ES-I3 (cell line): ENCODE measurements at regions not wholly inside any gene's neighbourhood (a gene's known extent, or its start where the extent isn't known, plus 50 kb on each side); places are given as distances from the start of the nearest gene placed in this dataset.
"Not testable (repeated sequence)": the region's sequence is repeated elsewhere in the genome, so short reads cannot be mapped to it uniquely, and the experiment has no call there.

Experiments
- H3K36me3 ChIP-seq: 2 replicates; pipeline ENCODE4 v1.6.1; 2013; ENCODE audit warnings: mild to moderate bottlenecking, low read length, control low read depth, moderate library complexity; ENCODE audit not compliant: insufficient read depth
- H3K4me1 ChIP-seq: 2 replicates; pipeline ENCODE4 v1.6.1; 2013; ENCODE audit warnings: mild to moderate bottlenecking, control low read depth, low read length; ENCODE audit not compliant: insufficient read depth
- H3K9ac ChIP-seq: 2 replicates; pipeline ENCODE4 v1.6.1; 2013; ENCODE audit warnings: low read depth, mild to moderate bottlenecking, low read length, moderate library complexity
- H3K9me3 ChIP-seq: 2 replicates; pipeline ENCODE4 v1.6.1; 2013; ENCODE audit warnings: mild to moderate bottlenecking, low read length, moderate library complexity; ENCODE audit not compliant: control insufficient read depth, insufficient read depth

- H3K9me3 ChIP-seq, result no peaks in the 10 kb centered on the region
- no peaks in the 10 kb centered on the region for H3K4me1 ChIP-seq
- no peaks in the 10 kb centered on the region for H3K36me3 ChIP-seq
- no peak overlapping the region for H3K9ac ChIP-seq
These were observed 124.0 kb upstream of the CLNK start for GRCh38 chr4:10808591-10808990.

DNA sequence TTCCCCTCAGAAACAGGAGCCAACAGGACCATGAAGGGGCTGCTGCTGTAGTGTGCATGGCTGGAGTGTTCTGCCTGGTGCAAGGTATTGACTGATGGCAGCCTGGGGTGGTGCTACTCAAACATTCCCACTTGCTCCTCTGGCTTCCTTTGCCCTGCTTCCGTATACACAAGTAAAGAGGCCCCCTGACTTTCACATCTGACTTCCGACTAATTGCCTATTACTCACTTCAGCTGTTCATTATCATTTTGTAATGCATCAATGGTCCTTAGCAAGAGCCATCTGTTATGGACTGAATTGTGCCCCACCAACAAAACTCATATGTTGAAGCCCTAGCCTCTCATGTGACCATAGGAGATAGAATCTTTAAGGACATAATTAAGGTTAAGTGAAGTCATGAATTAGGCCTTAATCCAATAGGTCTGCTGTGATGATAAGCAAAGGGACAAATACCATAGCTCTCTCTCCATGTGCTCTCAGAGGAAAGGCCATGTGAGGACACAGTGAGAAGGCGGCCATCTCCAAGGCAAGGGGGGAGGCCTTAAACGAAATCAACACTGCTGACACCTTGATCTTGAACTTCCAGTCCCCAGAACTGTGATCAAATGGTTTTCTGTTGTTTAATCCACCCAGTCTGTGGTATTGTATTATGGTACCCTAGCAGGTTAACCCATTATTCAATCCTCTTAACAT lies 122.5 kb upstream of the CLNK start:
- H3K4me1 ChIP-seq, result no peaks in the 10 kb centered on the region
- H3K36me3 ChIP-seq, result no peaks in the 10 kb centered on the region
- no peaks in the 10 kb centered on the region for H3K9me3 ChIP-seq
- H3K9ac ChIP-seq, result no peak overlapping the region

DNA sequence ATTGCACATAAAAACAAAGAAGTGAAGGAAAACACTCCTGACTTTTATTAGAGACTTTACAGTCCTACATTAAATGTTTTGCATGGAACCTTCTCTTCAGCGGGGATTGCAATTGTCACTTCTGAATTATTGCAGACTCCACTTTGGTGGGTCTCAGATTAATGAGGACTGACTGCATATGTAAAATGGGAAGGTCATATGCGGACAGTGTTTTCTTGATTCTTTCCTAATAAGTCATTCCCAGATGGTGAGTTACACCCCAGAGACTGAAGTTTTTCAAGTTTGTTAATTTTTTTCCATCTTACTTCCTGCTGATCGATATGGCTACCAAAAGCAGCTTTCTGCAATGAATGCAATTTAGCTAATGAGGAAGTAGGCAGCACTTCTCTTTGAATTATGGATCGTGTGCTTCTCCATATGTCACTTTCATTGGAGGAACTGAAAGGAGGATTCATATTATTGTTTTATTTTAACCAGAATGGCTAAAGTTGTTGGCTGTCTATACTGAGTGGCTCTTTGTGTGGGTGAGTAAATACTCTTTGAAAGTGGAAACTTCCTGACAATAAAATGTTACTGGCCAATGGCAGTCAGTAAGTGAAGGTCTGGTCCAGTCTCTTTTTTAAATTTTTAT lies 119.3 kb upstream of the CLNK start:
- Histone ChIP-seq H3K4me1 (no peaks in the 10 kb centered on the region), H3K9me3 (no peaks in the 10 kb centered on the region)

GRCh38 chr4:10787365-10787764 lies 102.8 kb upstream of the CLNK start:
- Histone ChIP-seq H3K9me3 (no peaks in the 10 kb centered on the region), H3K36me3 (no peaks in the 10 kb centered on the region), H3K4me1 (no peaks in the 10 kb centered on the region), H3K9ac (no peak overlapping the region)

More for the DNA sequence above, 119.3 kb upstream of the CLNK start:
- no peaks in the 10 kb centered on the region for H3K36me3 ChIP-seq
- H3K9ac ChIP-seq, result no peak overlapping the region

GRCh38 chr4:10784621-10785020 lies 100.1 kb upstream of the CLNK start:
- Histone ChIP-seq H3K36me3 (no peaks in the 10 kb centered on the region), H3K9me3 (no peaks in the 10 kb centered on the region)

DNA sequence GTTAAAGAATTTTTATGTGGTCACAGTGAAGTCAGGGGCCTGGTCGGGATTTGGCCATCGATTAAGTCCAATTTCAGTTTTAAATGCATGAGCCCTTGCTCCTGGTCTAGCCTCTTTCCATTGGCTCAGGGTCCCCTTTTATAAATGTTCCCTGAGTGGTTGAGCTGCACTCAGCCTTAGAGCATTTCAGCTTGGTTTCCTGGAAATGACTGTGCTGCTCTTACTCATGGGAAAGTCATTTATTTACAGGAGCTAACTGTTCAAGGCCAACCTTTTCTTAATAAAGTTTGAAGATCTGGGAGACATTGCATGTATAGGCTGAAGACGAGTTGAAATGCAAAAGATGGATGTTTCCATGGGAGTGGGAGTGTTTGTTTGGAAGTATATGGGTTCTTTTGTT lies 98.8 kb upstream of the CLNK start:
- Histone ChIP-seq H3K9ac (no peak overlapping the region), H3K4me1 (no peaks in the 10 kb centered on the region), H3K36me3 (no peaks in the 10 kb centered on the region)

More at GRCh38 chr4:10784621-10785020, 100.1 kb upstream of the CLNK start:
- Histone ChIP-seq H3K9ac (no peak overlapping the region), H3K4me1 (no peaks in the 10 kb centered on the region)

DNA sequence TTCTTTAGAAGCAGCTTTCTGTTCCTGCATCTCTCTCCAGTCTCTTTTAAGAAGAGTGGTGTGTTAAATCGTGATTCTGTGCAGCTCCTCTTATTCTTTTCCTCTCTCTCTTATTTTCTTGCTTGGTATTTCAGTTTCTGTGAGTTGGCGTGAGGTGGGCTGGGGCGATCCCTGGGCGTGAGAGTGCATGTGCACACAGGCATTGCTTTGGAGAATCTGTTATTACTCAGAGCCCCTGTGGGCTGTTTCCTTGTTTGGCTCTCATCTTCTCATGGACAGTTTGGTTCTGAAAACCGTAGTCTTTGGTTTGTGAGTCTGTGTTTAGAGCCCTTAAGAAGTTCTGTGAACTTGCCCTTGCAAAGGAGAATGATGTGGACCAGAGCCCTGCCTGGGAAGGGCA lies 97.2 kb upstream of the CLNK start:
- H3K4me1 ChIP-seq, result no peaks in the 10 kb centered on the region
- no peak overlapping the region for H3K9ac ChIP-seq
- no peaks in the 10 kb centered on the region for H3K9me3 ChIP-seq
- H3K36me3 ChIP-seq, result no peaks in the 10 kb centered on the region

More for the DNA sequence above, 98.8 kb upstream of the CLNK start:
- no peaks in the 10 kb centered on the region for H3K9me3 ChIP-seq

GRCh38 chr4:10780803-10781202 lies 96.2 kb upstream of the CLNK start:
- H3K9me3 ChIP-seq, H3K4me1 ChIP-seq, H3K9ac ChIP-seq, H3K36me3 ChIP-seq: not testable (repeated sequence)

DNA sequence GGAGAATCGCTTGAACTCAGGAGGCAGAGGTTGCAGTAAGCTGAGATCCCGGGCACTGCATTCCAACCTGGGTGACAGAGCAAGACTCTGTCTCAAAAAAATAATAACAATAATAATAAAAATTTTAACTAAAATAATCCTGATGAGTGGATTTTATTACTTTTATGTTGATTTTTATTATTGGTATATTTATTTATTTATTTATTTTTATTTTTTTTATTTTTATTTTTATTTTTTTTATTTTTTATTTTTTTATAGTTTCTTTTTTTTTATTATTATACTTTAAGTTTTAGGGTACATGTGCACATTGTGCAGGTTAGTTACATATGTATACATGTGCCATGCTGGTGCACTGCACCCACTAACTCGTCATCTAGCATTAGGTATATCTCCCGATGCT lies 90.6 kb upstream of the CLNK start:
- not testable (repeated sequence) for H3K4me1 ChIP-seq

DNA sequence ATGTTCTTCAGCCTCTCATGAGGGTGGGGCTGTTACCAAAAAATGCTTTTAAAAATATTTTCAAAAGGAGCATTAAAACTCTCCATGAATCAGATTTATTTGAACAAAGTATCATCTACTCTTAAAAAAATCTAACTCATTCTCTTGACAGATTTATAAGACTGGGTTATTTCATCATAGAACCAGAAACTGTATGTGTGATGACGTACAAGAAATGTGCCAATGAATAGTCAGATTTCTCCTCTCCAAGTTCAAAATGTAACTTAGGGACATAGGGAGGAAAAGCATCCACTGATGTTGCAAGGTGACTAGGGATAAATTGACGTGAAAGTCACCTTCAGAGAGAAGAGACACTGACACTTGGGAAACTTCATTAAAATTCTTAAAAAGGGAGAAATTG lies 89.1 kb upstream of the CLNK start:
- H3K9ac ChIP-seq, result no peak overlapping the region
- H3K4me1 ChIP-seq, result no peaks in the 10 kb centered on the region
- H3K36me3 ChIP-seq, result no peaks in the 10 kb centered on the region
- H3K9me3 ChIP-seq, result no peaks in the 10 kb centered on the region

More for the DNA sequence above, 90.6 kb upstream of the CLNK start:
- not testable (repeated sequence) for H3K36me3 ChIP-seq, H3K9ac ChIP-seq, H3K9me3 ChIP-seq

DNA sequence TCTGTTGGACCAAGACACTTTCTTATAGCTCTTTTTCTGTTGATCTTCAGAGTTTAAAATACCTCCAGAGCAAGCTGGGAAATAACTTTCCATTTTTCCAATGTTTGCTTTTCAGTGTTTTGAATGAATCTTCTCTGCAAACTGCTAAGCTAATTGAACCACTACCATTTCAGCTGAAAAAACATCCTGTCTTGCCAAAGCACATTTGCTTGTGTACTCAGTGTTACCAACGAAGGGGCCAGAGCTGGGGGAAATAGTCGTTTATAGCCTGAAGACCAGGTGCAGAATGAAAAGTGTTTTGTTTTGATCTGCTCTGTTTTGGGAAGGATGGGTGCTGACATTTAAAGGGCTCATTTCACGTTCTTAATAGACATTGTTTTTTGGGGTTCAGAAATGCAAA lies 88.4 kb upstream of the CLNK start:
- Histone ChIP-seq H3K9me3 (no peaks in the 10 kb centered on the region), H3K9ac (no peak overlapping the region), H3K4me1 (no peaks in the 10 kb centered on the region), H3K36me3 (no peaks in the 10 kb centered on the region)

DNA sequence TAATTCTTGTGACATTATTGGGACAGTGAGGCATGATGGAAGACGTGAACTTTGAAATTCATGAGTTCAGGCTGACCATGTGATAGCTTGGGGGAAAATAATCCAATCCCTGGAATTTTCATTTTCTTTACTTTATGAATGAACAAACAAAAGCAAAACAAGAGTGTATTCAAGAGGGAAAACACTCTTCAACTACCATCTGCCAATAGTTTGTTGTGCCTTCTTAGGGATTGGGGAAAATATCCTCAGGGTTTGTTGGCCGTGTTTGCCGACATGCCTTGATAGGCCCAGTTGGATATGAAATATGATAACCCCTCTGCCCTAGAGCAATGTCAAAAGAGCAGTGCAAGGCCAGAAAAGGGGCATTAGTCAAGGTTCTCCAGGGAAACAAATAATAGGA lies 80.8 kb upstream of the CLNK start:
- Histone ChIP-seq H3K4me1 (no peaks in the 10 kb centered on the region), H3K9ac (no peak overlapping the region), H3K9me3 (no peaks in the 10 kb centered on the region; the same call in 1 of the 2 replicates), H3K36me3 (no peaks in the 10 kb centered on the region)

DNA sequence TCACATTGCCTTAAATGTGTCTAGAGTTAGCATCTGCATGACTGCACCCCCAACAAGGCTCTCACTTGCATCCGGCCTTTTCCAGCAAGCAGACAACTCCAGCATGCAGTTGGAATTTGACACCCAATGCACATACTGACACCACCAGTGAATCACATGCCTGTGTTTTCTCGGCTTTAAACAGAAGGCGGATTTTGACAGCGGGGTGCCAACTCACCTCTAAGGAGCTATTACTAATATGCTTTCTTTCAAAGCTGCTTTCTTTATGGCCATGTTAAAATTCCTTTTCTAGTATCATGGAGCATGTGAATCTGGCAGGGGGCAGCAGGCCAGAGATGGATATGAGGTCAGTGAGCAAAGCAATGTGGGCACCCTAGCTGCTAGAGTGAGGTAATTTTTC lies 78.0 kb upstream of the CLNK start:
- Histone ChIP-seq H3K9ac (no peak overlapping the region), H3K36me3 (no peaks in the 10 kb centered on the region), H3K9me3 (no peaks in the 10 kb centered on the region; the same call in 1 of the 2 replicates), H3K4me1 (no peaks in the 10 kb centered on the region)

GRCh38 chr4:10761903-10762302 lies 77.3 kb upstream of the CLNK start:
- H3K9me3 ChIP-seq, result no peaks in the 10 kb centered on the region; the same call in 1 of the 2 replicates
- H3K9ac ChIP-seq, result no peak overlapping the region
- no peaks in the 10 kb centered on the region for H3K4me1 ChIP-seq
- no peaks in the 10 kb centered on the region for H3K36me3 ChIP-seq

DNA sequence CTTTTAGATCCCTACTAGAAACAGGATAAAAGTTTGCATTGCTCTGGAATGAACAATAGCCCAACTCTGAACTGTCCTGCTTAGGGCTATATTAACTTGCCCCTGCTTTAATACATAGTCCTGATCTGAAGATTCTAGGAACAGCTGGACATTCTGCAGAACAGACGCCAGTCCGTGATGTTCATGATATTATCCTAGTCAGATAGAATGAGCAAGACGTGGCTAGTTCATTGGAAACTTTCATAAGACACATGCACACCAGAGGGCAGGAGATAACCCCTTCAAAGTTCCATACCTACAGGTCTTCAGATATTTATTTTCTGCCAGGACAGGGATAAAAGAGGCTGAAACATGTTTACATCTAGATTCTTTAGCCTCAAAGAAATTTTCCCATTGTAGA lies 75.5 kb upstream of the CLNK start:
- Histone ChIP-seq H3K9me3 (no peaks in the 10 kb centered on the region; the same call in 1 of the 2 replicates), H3K9ac (no peak overlapping the region), H3K36me3 (no peaks in the 10 kb centered on the region)

More for the DNA sequence above, 75.5 kb upstream of the CLNK start:
- H3K4me1 ChIP-seq, result no peaks in the 10 kb centered on the region
